ENCODE measurements at regions not wholly inside any gene's neighbourhood (a gene's known extent, or its start where the extent isn't known, plus 50 kb on each side); places are given as distances from the start of the nearest gene placed in this dataset.

- Histone ChIP-seq H3K27ac (ENCODE audit: low read length in 2 of 2) (no peak overlapping the region), H3K9ac (ENCODE audit: low read length) (no peak overlapping the region), H2AFZ (ENCODE audit: insufficient read depth, low read depth, low read length, poor library complexity, severe bottlenecking) (no peak overlapping the region), H3K36me3 (replicated peaks in 1 of 2; ENCODE audit: control extremely low read depth in 1 of 2, control insufficient read depth in 1 of 2, extremely low read depth in 1 of 2, insufficient read depth in 2 of 2, low read length in 1 of 2) (no peaks in the 10 kb centered on the region), H3K9me3 (ENCODE audit: control extremely low read depth in 1 of 3, control insufficient read depth in 2 of 3, insufficient read depth in 1 of 3, low read length in 2 of 3) (no peaks in the 10 kb centered on the region), H3K79me2 (ENCODE audit: control insufficient read depth, insufficient read depth, low read length) (no peaks in the 10 kb centered on the region), H3K4me1 (ENCODE audit: control insufficient read depth in 2 of 2, insufficient read depth in 2 of 2, low read length in 2 of 2) (no peaks in the 10 kb centered on the region), H3K27me3 (replicated peaks in 1 of 4; ENCODE audit: control extremely low read depth in 1 of 4, control insufficient read depth in 3 of 4, insufficient read depth in 4 of 4, low read length in 3 of 4) (no peaks in the 10 kb centered on the region), H4K20me1 (ENCODE audit: control insufficient read depth, insufficient read depth, low read length, poor library complexity, severe bottlenecking) (no peaks in the 10 kb centered on the region), H3K4me2 (replicated peaks; ENCODE audit: low read depth, low read length, poor library complexity, severe bottlenecking) (no peak overlapping the region), H3K4me3 (ENCODE audit: control extremely low read depth in 1 of 5, extremely low read depth in 1 of 5, insufficient read depth in 1 of 5, low read depth in 2 of 5, low read length in 4 of 5) (no peak overlapping the region)
- TF ChIP-seq CTCF (IDR thresholded peaks at IDR 0.05) (no peak), EZH2 (IDR thresholded peaks at IDR 0.05; ENCODE audit: borderline replicate concordance, insufficient read depth, low read depth, low read length, poor library complexity, severe bottlenecking) (no peak)
- no peak for DNase-seq
- Mint-ChIP-seq H3K4me1 (no peaks in the 10 kb centered on the region), H3K9me3 (ENCODE audit: insufficient read depth) (no peaks in the 10 kb centered on the region), H3K27me3 (no peaks in the 10 kb centered on the region), H3K4me3 (no peak overlapping the region), H3K27ac (no peak overlapping the region)
- intact Hi-C loops (cut with micrococcal nuclease) = no loop called here
- POLR2A ChIA-PET = no interaction called here
- WGBS (ENCODE audit: insufficient coverage) = no CpG with 5 or more reads among the region's 2 CpGs
- CTCF ChIA-PET = no interaction called here
- no peak for ATAC-seq (ENCODE audit: low read depth)
Observed at GRCh38 chr12:84638811-84639368, 273.7 kb downstream of the SLC6A15 start.

- Histone ChIP-seq H2AFZ (ENCODE audit: insufficient read depth, low read depth, low read length, poor library complexity, severe bottlenecking) (no peak overlapping the region), H3K4me1 (ENCODE audit: control insufficient read depth in 2 of 2, insufficient read depth in 2 of 2, low read length in 2 of 2) (no peaks in the 10 kb centered on the region), H3K27ac (ENCODE audit: low read length in 2 of 2) (no peak overlapping the region), H3K4me2 (replicated peaks; ENCODE audit: low read depth, low read length, poor library complexity, severe bottlenecking) (no peak overlapping the region), H3K27me3 (replicated peaks in 1 of 4; ENCODE audit: control extremely low read depth in 1 of 4, control insufficient read depth in 3 of 4, insufficient read depth in 4 of 4, low read length in 3 of 4) (no peaks in the 10 kb centered on the region), H3K36me3 (replicated peaks in 1 of 2; ENCODE audit: control extremely low read depth in 1 of 2, control insufficient read depth in 1 of 2, extremely low read depth in 1 of 2, insufficient read depth in 2 of 2, low read length in 1 of 2) (no peaks in the 10 kb centered on the region), H3K9me3 (ENCODE audit: control extremely low read depth in 1 of 3, control insufficient read depth in 2 of 3, insufficient read depth in 1 of 3, low read length in 2 of 3) (no peaks in the 10 kb centered on the region), H3K4me3 (ENCODE audit: control extremely low read depth in 1 of 5, extremely low read depth in 1 of 5, insufficient read depth in 1 of 5, low read depth in 2 of 5, low read length in 4 of 5) (no peak overlapping the region), H4K20me1 (ENCODE audit: control insufficient read depth, insufficient read depth, low read length, poor library complexity, severe bottlenecking) (no peaks in the 10 kb centered on the region), H3K9ac (ENCODE audit: low read length) (no peak overlapping the region), H3K79me2 (ENCODE audit: control insufficient read depth, insufficient read depth, low read length) (no peaks in the 10 kb centered on the region)
- CTCF ChIA-PET = no interaction called here
- no peaks in the 10 kb centered on the region for H3K27me3 Mint-ChIP-seq
- no peak overlapping the region for H3K27ac Mint-ChIP-seq
- no peak for DNase-seq
- TF ChIP-seq EZH2 (IDR thresholded peaks at IDR 0.05; ENCODE audit: borderline replicate concordance, insufficient read depth, low read depth, low read length, poor library complexity, severe bottlenecking) (no peak), CTCF (IDR thresholded peaks at IDR 0.05) (no peak)
- intact Hi-C loops (cut with micrococcal nuclease) = no loop called here
- H3K4me3 Mint-ChIP-seq = no peak overlapping the region
- no peaks in the 10 kb centered on the region for H3K9me3 Mint-ChIP-seq (ENCODE audit: insufficient read depth)
- POLR2A ChIA-PET = no interaction called here
- no peak for ATAC-seq (ENCODE audit: low read depth)
- no peaks in the 10 kb centered on the region for H3K4me1 Mint-ChIP-seq
Observed at GRCh38 chr12:84637926-84638325, 274.7 kb downstream of the SLC6A15 start.

All from B cell (primary cell).